ENCODE measurements at regions not wholly inside any gene's neighbourhood (a gene's known extent, or its start where the extent isn't known, plus 50 kb on each side); places are given as distances from the start of the nearest gene placed in this dataset.

DNA sequence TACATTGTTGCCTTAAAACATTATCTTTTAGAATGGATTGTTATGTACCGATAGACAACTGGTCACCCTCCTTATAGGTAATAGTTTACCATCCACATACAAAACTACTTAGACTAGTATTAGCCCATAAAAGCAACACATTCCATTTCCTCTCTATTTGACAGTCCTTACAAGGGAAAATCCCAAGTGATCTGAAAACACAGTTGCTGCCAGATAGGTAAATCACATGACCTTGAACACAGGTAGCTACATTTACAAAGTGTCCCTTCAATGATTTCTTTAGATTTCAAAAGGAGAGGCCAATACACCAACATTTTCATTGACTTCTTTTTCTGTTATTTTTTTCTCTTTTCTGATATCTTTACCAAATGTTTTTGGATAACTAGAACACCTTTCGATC, 102.9 kb upstream of the SMYD2 start:
- H3K36me3 ChIP-seq (ENCODE audit: control insufficient read depth in 2 of 2, insufficient read depth in 1 of 2, low read length in 2 of 2), result no peaks in the 10 kb centered on the region

DNA sequence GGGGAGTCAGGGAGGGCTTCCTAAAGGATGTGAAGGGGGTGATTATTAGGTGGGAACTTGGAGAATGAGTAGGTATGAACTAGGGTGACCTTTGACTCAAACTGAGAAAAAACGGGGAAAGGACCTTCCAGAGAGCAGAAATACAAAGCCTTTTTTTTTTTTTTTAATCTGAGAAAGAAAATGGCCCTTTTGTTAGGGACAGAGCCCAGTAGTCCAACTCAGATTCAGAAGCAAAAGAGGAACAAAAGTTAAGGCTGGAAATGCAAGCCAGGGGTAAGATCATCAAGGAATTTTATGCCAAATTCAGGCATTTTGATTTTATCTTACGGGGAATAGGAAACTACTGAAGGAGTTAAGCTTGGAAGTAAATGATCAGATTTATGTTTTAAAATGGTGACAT, 96.0 kb upstream of the SMYD2 start:
- no peaks in the 10 kb centered on the region for H3K36me3 ChIP-seq (ENCODE audit: control insufficient read depth in 2 of 2, insufficient read depth in 1 of 2, low read length in 2 of 2)
- H3K4me3 ChIP-seq (ENCODE audit: low read depth, low read length), result no peak overlapping the region
- H3K4me1 ChIP-seq (ENCODE audit: control insufficient read depth, insufficient read depth, low read length), result peaks cover 7% of the 10 kb centered on the region; the same call in 1 of the 2 replicates
- POLR2A ChIA-PET, result no interaction called here
- no peak overlapping the region for H3K27ac ChIP-seq (ENCODE audit: extremely low read depth, low read depth, low read length)
- CTCF ChIA-PET, result no interaction called here
- TF ChIP-seq, protein P1, sequence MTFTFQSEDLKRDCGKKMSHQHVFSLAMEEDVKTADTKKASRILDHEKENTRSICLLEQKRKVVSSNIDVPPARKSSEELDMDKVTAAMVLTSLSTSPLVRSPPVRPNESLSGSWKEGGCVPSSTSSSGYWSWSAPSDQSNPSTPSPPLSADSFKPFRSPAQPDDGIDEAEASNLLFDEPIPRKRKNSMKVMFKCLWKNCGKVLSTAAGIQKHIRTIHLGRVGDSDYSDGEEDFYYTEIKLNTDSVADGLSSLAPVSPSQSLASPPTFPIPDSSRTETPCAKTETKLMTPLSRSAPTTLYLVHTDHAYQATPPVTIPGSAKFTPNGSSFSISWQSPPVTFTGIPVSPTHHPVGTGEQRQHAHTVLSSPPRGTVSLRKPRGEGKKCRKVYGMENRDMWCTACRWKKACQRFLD (tag by site-specific recombination; IDR thresholded peaks at IDR 0.05), result no peak
- TF ChIP-seq SCRT1 (tag by site-specific recombination; IDR thresholded peaks at IDR 0.05; ENCODE audit: borderline replicate concordance) (no peak), GFI1B (tag by site-specific recombination; IDR thresholded peaks at IDR 0.05) (no peak), ZNF274 (IDR thresholded peaks at IDR 0.05; ENCODE audit: low read length) (no peak), ZNF274 (tag by site-specific recombination; IDR thresholded peaks at IDR 0.05; ENCODE audit: borderline replicate concordance) (no peak), ZBTB17 (tag by site-specific recombination; IDR thresholded peaks at IDR 0.05) (no peak), ZSCAN23 (tag by site-specific recombination; IDR thresholded peaks at IDR 0.05) (no peak), ZNF433 (tag by site-specific recombination; IDR thresholded peaks at IDR 0.05; ENCODE audit: low read depth) (no peak)
- TF ChIP-seq, protein P2, sequence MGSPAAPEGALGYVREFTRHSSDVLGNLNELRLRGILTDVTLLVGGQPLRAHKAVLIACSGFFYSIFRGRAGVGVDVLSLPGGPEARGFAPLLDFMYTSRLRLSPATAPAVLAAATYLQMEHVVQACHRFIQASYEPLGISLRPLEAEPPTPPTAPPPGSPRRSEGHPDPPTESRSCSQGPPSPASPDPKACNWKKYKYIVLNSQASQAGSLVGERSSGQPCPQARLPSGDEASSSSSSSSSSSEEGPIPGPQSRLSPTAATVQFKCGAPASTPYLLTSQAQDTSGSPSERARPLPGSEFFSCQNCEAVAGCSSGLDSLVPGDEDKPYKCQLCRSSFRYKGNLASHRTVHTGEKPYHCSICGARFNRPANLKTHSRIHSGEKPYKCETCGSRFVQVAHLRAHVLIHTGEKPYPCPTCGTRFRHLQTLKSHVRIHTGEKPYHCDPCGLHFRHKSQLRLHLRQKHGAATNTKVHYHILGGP (tag by site-specific recombination; IDR thresholded peaks at IDR 0.05), result no peak
- H3K9me3 ChIP-seq (ENCODE audit: control insufficient read depth, insufficient read depth, low read depth, low read length), result no peaks in the 10 kb centered on the region

More for the DNA sequence above, 102.9 kb upstream of the SMYD2 start:
- CTCF ChIA-PET, result no interaction called here
- H3K4me3 ChIP-seq (ENCODE audit: low read depth, low read length), result no peak overlapping the region
- POLR2A ChIA-PET, result no interaction called here
- H3K4me1 ChIP-seq (ENCODE audit: control insufficient read depth, insufficient read depth, low read length), result no peaks in the 10 kb centered on the region
- no peak for TF ChIP-seq ZNF121 (tag by site-specific recombination; IDR thresholded peaks at IDR 0.05)
- TF ChIP-seq ZNF629 (tag by site-specific recombination; IDR thresholded peaks at IDR 0.05), result no peak
- H3K27ac ChIP-seq (ENCODE audit: extremely low read depth, low read depth, low read length), result no peak overlapping the region
- no peaks in the 10 kb centered on the region for H3K9me3 ChIP-seq (ENCODE audit: control insufficient read depth, insufficient read depth, low read depth, low read length)

DNA sequence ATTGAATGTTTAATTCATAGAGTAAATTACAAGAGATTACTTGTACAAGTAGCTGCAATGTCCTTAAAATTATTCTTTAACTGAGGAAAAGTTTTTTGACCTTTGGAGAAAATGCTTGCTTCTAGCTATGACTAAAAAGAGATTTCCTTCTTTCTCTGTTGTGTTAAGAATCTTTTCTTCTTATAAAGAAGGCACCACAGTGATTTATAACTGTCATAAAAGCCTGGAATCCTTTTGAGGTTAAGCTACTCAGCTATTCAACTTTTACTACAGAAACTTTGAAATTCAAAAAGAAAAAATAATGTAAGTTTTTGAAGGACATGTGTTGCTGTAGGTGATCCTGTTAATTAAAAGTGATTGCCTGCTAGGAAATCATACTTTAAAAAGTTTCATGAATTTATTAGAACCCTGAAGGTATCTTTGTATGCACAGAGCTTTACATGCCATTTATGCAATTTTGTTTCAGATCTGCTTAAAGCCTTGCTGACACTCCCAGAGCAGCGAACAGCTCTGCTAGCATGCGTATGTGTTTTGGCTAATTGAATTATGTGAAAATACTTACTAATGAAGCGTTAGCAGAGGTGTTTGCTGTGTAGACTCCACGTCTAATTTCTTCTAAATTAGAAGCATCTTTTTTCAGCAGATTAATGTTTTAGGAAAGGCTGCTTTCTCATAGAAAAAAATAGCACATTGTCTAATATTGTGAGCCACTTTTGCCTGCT, 94.7 kb upstream of the SMYD2 start:
- H3K9me3 ChIP-seq (ENCODE audit: control insufficient read depth, insufficient read depth, low read depth, low read length), result no peaks in the 10 kb centered on the region
- ChIA-PET CTCF (interaction anchor here (0.5 to 1.2 kb wide), 3 partner anchors 63 to 76 kb away, joined by 4 to 5 read pairs (median 5); no protein-coding TSS in a partner anchor), POLR2A (no interaction called here)
- H3K4me3 ChIP-seq (ENCODE audit: low read depth, low read length), result no peak overlapping the region
- no peak overlapping the region for H3K27ac ChIP-seq (ENCODE audit: extremely low read depth, low read depth, low read length)
- TF ChIP-seq, protein P3, sequence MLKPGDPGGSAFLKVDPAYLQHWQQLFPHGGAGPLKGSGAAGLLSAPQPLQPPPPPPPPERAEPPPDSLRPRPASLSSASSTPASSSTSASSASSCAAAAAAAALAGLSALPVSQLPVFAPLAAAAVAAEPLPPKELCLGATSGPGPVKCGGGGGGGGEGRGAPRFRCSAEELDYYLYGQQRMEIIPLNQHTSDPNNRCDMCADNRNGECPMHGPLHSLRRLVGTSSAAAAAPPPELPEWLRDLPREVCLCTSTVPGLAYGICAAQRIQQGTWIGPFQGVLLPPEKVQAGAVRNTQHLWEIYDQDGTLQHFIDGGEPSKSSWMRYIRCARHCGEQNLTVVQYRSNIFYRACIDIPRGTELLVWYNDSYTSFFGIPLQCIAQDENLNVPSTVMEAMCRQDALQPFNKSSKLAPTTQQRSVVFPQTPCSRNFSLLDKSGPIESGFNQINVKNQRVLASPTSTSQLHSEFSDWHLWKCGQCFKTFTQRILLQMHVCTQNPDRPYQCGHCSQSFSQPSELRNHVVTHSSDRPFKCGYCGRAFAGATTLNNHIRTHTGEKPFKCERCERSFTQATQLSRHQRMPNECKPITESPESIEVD (tag by site-specific recombination; IDR thresholded peaks at IDR 0.05), result peak; percentile 80
- no peak for TF ChIP-seq ZFP41 (tag by site-specific recombination; IDR thresholded peaks at IDR 0.05; ENCODE audit: borderline replicate concordance)
- no peak for TF ChIP-seq HOXD13 (CRISPR knock-in tag; IDR thresholded peaks at IDR 0.05; ENCODE audit: borderline replicate concordance)
- TF ChIP-seq GLI4 (tag by site-specific recombination; IDR thresholded peaks at IDR 0.05), result no peak
- no peak for TF ChIP-seq ZNF555 (tag by site-specific recombination; conservative IDR thresholded peaks at IDR 0.05)
- no peak for TF ChIP-seq ZNF324 (tag by site-specific recombination; IDR thresholded peaks at IDR 0.05)
- TF ChIP-seq TRIM28 (IDR thresholded peaks at IDR 0.05; ENCODE audit: borderline replicate concordance, low read length), result 0 out of 2 replicates have a peak, but pooled peaks have one; percentile 12
- TF ChIP-seq ZSCAN16 (tag by site-specific recombination; IDR thresholded peaks at IDR 0.05), result no peak
- TF ChIP-seq, protein P4, sequence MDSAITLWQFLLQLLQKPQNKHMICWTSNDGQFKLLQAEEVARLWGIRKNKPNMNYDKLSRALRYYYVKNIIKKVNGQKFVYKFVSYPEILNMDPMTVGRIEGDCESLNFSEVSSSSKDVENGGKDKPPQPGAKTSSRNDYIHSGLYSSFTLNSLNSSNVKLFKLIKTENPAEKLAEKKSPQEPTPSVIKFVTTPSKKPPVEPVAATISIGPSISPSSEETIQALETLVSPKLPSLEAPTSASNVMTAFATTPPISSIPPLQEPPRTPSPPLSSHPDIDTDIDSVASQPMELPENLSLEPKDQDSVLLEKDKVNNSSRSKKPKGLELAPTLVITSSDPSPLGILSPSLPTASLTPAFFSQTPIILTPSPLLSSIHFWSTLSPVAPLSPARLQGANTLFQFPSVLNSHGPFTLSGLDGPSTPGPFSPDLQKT (IDR thresholded peaks at IDR 0.05; ENCODE audit: borderline replicate concordance, low read depth, low read length), result no peak
- TF ChIP-seq ZNF2 (tag by site-specific recombination; IDR thresholded peaks at IDR 0.05), result no peak
- TF ChIP-seq ZNF624 (tag by site-specific recombination; IDR thresholded peaks at IDR 0.05), result no peak
- no peak for TF ChIP-seq ZNF768 (tag by site-specific recombination; IDR thresholded peaks at IDR 0.05)
- 0 out of 2 replicates have a peak, but pooled peaks have one; percentile 38 for TF ChIP-seq TCF7L2 (IDR thresholded peaks at IDR 0.05; ENCODE audit: borderline replicate concordance, low read depth, low read length)
- no peak for TF ChIP-seq WT1 (tag by site-specific recombination; IDR thresholded peaks at IDR 0.05)
- H3K36me3 ChIP-seq (ENCODE audit: control insufficient read depth in 2 of 2, insufficient read depth in 1 of 2, low read length in 2 of 2), result no peaks in the 10 kb centered on the region
- peaks cover 7% of the 10 kb centered on the region; the same call in 1 of the 2 replicates for H3K4me1 ChIP-seq (ENCODE audit: control insufficient read depth, insufficient read depth, low read length)

Measured in HEK293 (cell line).